Upper lobe of left lung (tissue), 6 donors: ENCODE measurements at regions not wholly inside any gene's neighbourhood (a gene's known extent, or its start where the extent isn't known, plus 50 kb on each side); places are given as distances from the start of the nearest gene placed in this dataset.

Experiments used
- ATAC-seq, 2 donors: fragments of 200-7000 bp; cut with Tn5 transposase; one replicate each; pipeline ENCODE4 v1.9.1; 2022; ENCODE audit warnings: mild to moderate bottlenecking in 2 of 2, moderate library complexity in 2 of 2; ENCODE audit not compliant: low FRiP score in 2 of 2
- DNase-seq, 2 donors: peaks; one replicate each; pipeline ENCODE4 v3.0.0-alpha.2; 2019 to 2020
- H3K27ac ChIP-seq, 4 donors: fragments of 200-600 bp; sonication (generic); one replicate each; pipeline ENCODE4 v1.5.1; 2016 to 2019
- H3K27me3 ChIP-seq, 4 donors: fragments of 200-600 bp; sonication (generic); one replicate each; pipeline ENCODE4 v1.5.1; 2017 to 2019
- H3K36me3 ChIP-seq, 4 donors: fragments of 200-600 bp; sonication (generic); one replicate each; pipeline ENCODE4 v1.5.1; 2016 to 2019
- H3K4me1 ChIP-seq, 4 donors: fragments of 200-600 bp; sonication (generic); one replicate each; pipeline ENCODE4 v1.5.1; 2018 to 2019
- H3K4me3 ChIP-seq, 4 donors: fragments of 200-600 bp; sonication (generic); one replicate each; pipeline ENCODE4 v1.5.1; 2017 to 2019; ENCODE audit warnings: mild to moderate bottlenecking in 2 of 4, moderate library complexity in 1 of 4
- H3K9me3 ChIP-seq, 4 donors: fragments of 200-600 bp; sonication (generic); one replicate each; pipeline ENCODE4 v1.5.1; 2018 to 2019
- EP300 ChIP-seq, 4 donors: sonication (generic); formaldehyde crosslinking; IDR thresholded peaks; one replicate each; pipeline ENCODE4 v1.5.1; 2017; ENCODE audit warnings: antibody characterized with exemption in 4 of 4, control low read depth in 2 of 4
- POLR2A ChIP-seq, 4 donors: fragments of 450-650 bp; IDR thresholded peaks; one replicate each; pipeline ENCODE4 v1.5.1; 2016 to 2017; ENCODE audit warnings: antibody characterized with exemption in 4 of 4, mild to moderate bottlenecking in 2 of 4
- POLR2AphosphoS5 ChIP-seq, 2 donors: sonication (generic); formaldehyde crosslinking; IDR thresholded peaks; one replicate each; pipeline ENCODE4 v1.5.1; 2017; ENCODE audit warnings: antibody characterized with exemption in 2 of 2
- WGBS, 2 donors: methylation state at CpG; one replicate each; pipeline ENCODE4 v1.1.5; 2017 to 2018; 5-methylcytosine and 5-hydroxymethylcytosine counted together
- TF ChIP-seq, protein P1 (sequence below), 6 experiments: fragments of 450-650 bp in 4 of 6; fragments of 200-600 bp in 2 of 6; sonication (generic) in 2 of 6; IDR thresholded peaks; one replicate each; pipeline ENCODE4 v1.5.1; 2016 to 2019; ENCODE audit warnings: antibody characterized with exemption in 6 of 6
- donor health status: DM: no; HTN: no; CAD: no; lungs with moderate emphysema.
- donor health status: DM: no; HTN: yes; CAD: no; lungs with severe emphysema.

DNA sequence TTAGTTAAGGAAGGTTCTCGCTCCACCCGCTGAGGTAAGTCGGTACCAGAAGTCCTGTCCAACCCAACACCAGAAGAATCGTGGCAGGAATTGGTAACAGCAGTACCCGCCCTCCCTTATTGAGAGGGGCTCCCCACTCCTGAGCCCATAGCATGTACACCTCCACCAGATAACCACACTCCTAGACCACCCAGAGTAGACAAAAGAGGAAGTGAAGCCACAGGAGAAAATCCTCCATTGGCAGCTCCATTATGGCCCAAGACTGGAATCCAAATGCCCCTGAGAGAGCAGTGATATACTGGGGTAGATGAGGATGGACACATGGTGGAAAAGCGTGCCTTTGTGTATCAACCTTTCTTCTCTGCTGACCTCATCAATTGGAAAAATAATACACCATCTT lies 106.1 kb upstream of the EPB41L4A start:
- no peaks in the 10 kb centered on the region for H3K27me3 ChIP-seq
- H3K4me1 ChIP-seq: no peaks in the 10 kb centered on the region
- WGBS, 2 donors: 93% methylated on average over 6 of the region's 6 CpGs
- no peak for ATAC-seq
- no peak for TF ChIP-seq POLR2AphosphoS5 (IDR thresholded peaks at IDR 0.05)
- no peak for TF ChIP-seq EP300 (IDR thresholded peaks at IDR 0.05)
- TF ChIP-seq POLR2A (IDR thresholded peaks at IDR 0.05): no peak
- TF ChIP-seq, protein P1, sequence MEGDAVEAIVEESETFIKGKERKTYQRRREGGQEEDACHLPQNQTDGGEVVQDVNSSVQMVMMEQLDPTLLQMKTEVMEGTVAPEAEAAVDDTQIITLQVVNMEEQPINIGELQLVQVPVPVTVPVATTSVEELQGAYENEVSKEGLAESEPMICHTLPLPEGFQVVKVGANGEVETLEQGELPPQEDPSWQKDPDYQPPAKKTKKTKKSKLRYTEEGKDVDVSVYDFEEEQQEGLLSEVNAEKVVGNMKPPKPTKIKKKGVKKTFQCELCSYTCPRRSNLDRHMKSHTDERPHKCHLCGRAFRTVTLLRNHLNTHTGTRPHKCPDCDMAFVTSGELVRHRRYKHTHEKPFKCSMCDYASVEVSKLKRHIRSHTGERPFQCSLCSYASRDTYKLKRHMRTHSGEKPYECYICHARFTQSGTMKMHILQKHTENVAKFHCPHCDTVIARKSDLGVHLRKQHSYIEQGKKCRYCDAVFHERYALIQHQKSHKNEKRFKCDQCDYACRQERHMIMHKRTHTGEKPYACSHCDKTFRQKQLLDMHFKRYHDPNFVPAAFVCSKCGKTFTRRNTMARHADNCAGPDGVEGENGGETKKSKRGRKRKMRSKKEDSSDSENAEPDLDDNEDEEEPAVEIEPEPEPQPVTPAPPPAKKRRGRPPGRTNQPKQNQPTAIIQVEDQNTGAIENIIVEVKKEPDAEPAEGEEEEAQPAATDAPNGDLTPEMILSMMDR (IDR thresholded peaks at IDR 0.05): no peak
- no peaks in the 10 kb centered on the region for H3K9me3 ChIP-seq
- no peak overlapping the region for H3K4me3 ChIP-seq
- no peak for DNase-seq
- no peaks in the 10 kb centered on the region for H3K36me3 ChIP-seq
- H3K27ac ChIP-seq: no peak overlapping the region

DNA sequence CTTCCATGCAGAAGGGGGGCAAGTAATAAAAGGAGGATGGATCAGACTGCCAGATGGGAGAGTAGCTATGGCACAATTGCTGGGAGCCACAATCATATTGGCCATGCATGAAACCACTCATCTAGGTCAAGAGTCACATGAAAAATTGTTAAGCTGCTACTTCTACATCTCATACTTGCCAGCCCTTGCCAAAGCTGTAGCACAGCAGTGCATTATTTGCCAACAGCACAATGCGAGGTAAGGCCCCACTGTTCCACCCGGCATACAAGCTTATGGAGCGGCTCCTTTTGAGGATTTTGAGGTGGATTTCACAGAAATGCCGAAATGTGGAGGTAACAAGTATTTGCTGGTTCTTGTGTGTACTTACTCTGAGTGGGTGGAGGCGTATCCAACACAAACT lies 109.9 kb upstream of the EPB41L4A start:
- TF ChIP-seq, protein P1 (IDR thresholded peaks at IDR 0.05): no peak
- TF ChIP-seq EP300 (IDR thresholded peaks at IDR 0.05) (no peak), POLR2AphosphoS5 (IDR thresholded peaks at IDR 0.05) (no peak), POLR2A (IDR thresholded peaks at IDR 0.05) (no peak)
- Histone ChIP-seq H3K9me3 (no peaks in the 10 kb centered on the region), H3K27me3 (no peaks in the 10 kb centered on the region), H3K36me3 (no peaks in the 10 kb centered on the region), H3K4me1 (no peaks in the 10 kb centered on the region), H3K4me3 (no peak overlapping the region), H3K27ac (no peak overlapping the region)
- ATAC-seq (no peak), DNase-seq (peak in 1 of 2 donors; percentile 32)
- 65 to 76% methylated on average over 4 to 5 of the region's 5 CpGs for WGBS, 2 donors

DNA sequence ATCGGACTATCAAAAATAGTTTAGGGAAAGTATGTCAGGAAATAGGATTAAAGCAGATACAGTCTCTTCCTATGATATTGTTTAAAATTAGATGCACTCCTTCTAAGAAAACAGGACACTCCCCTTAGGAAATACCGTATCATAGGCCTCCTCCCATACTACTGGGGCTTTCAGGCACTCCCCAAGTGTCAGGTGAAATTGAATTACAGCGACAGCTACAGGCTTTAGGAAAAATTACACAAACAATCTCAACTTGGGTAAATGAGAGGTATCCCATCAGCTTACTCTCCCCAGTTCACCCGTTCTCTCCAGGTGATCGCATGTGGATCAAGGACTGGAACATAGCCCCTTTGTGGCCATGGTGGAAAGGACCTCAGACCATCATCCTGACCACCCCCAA lies 110.4 kb upstream of the EPB41L4A start:
- Histone ChIP-seq H3K4me3 (no peak overlapping the region), H3K27me3 (no peaks in the 10 kb centered on the region), H3K4me1 (no peaks in the 10 kb centered on the region), H3K9me3 (no peaks in the 10 kb centered on the region), H3K27ac (no peak overlapping the region), H3K36me3 (no peaks in the 10 kb centered on the region)
- WGBS, 2 donors: 44 to 46% methylated on average over 5 of the region's 5 CpGs
- DNase-seq: no peak
- no peak for TF ChIP-seq EP300 (IDR thresholded peaks at IDR 0.05)
- TF ChIP-seq, protein P1 (IDR thresholded peaks at IDR 0.05): peak in 4 of 6 experiments; percentile 25 to 57 (median 39)
- ATAC-seq: no peak

DNA sequence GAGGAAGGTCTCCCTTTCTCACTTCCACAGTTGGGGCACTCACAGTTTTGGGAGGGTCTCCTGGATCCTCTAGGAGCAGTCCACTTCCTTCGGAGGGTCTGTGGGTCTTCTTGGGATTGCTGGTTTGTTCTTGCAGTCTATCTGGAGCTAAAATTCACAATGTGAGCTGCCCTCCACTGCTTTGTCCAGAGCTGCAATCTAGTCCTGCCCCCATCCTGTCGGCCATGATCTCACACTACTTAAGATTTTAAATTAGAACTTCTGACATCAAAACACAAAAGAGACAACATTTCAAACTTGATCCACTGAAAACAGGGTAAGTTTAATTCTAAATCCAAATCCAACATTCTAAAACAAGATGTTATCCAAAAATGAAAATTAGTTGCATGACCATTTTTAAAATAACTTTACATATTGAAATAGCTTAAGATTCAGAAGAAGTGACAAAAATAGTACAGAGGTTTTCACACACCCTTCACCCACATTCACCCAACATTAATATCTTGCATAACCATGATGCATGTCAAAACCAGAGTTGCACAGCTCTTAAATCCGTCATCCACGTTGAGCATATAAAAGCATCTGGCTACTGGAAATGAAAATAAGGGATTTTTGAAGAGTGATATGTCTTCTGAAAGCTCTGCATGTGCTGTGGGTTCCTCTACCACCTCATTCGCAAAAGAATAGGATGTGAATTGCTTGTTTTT lies 113.7 kb upstream of the EPB41L4A start:
- DNase-seq: no peak
- WGBS, 2 donors: 67 to 78% methylated on average over 4 to 5 of the region's 5 CpGs
- H3K4me1 ChIP-seq: no peaks in the 10 kb centered on the region
- H3K27me3 ChIP-seq: no peaks in the 10 kb centered on the region
- TF ChIP-seq POLR2AphosphoS5 (IDR thresholded peaks at IDR 0.05) (no peak), POLR2A (IDR thresholded peaks at IDR 0.05) (no peak), EP300 (IDR thresholded peaks at IDR 0.05) (no peak)
- TF ChIP-seq, protein P1 (IDR thresholded peaks at IDR 0.05): no peak
- H3K27ac ChIP-seq: peak overlapping the region in 1 of 4 donors; percentile 14
- no peaks in the 10 kb centered on the region for H3K9me3 ChIP-seq
- ATAC-seq: peak in 1 of 2 donors; percentile 34
- no peaks in the 10 kb centered on the region for H3K36me3 ChIP-seq
- H3K4me3 ChIP-seq: no peak overlapping the region

DNA sequence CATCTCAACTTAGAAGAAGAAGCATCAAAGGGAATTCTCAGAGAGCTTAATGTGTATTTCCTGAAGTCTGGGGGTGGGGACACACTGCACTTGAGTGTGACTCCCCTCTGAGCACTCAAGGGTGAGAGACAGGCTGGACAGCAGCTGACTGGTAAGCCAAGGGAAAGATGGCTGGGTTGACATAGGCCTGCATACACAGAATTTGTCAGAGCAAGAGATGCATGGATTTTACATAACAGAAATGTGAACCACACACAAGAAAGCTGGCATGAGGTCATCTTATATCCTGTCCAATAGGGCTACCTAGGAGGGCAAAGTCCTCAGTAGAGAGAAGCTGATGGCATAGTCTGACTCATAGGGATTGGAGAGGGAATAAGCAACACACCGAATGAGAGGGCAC lies 114.3 kb upstream of the EPB41L4A start:
- no peak for DNase-seq
- H3K27ac ChIP-seq: no peak overlapping the region

More for the DNA sequence above, 114.3 kb upstream of the EPB41L4A start:
- no peaks in the 10 kb centered on the region for H3K9me3 ChIP-seq
- H3K36me3 ChIP-seq: no peaks in the 10 kb centered on the region
- no peak overlapping the region for H3K4me3 ChIP-seq
- TF ChIP-seq EP300 (IDR thresholded peaks at IDR 0.05): no peak
- no peak for TF ChIP-seq POLR2AphosphoS5 (IDR thresholded peaks at IDR 0.05)
- TF ChIP-seq, protein P1 (IDR thresholded peaks at IDR 0.05): no peak
- TF ChIP-seq POLR2A (IDR thresholded peaks at IDR 0.05): no peak
- WGBS, 2 donors: 0 to 21% methylated on average over 1 of the region's 1 CpG
- ATAC-seq: peak; percentile 23 to 40
- H3K4me1 ChIP-seq: no peaks in the 10 kb centered on the region
- no peaks in the 10 kb centered on the region for H3K27me3 ChIP-seq
